ENCODE measurements at regions not wholly inside any gene's neighbourhood (a gene's known extent, or its start where the extent isn't known, plus 50 kb on each side); places are given as distances from the start of the nearest gene placed in this dataset.

- TF ChIP-seq CTCF (IDR thresholded peaks at IDR 0.05; ENCODE audit: low read depth, low read length) = peak; percentile 19
- H3K4me3 ChIP-seq (replicated peaks in 1 of 2; ENCODE audit: low read depth in 2 of 2, low read length in 2 of 2) = no peak overlapping the region
- DNase-seq (ENCODE audit: low read depth in 2 of 2) = peak in 1 of 2 donors; percentile 27
Observed at GRCh38 chr3:851098-851790, 241.6 kb upstream of the CNTN6 start.

GRCh38 chr3:852033-852432 is 240.8 kb upstream of the CNTN6 start:
- peak; percentile 7 for TF ChIP-seq CTCF (IDR thresholded peaks at IDR 0.05; ENCODE audit: low read depth, low read length)
- peak in 1 of 2 donors; percentile 21 for DNase-seq (ENCODE audit: low read depth in 2 of 2)
- H3K4me3 ChIP-seq (replicated peaks in 1 of 2; ENCODE audit: low read depth in 2 of 2, low read length in 2 of 2) = no peak overlapping the region

GRCh38 chr3:853489-853888 is 239.3 kb upstream of the CNTN6 start:
- no peak overlapping the region for H3K4me3 ChIP-seq (replicated peaks in 1 of 2; ENCODE audit: low read depth in 2 of 2, low read length in 2 of 2)
- TF ChIP-seq CTCF (IDR thresholded peaks at IDR 0.05; ENCODE audit: low read depth, low read length) = no peak
- DNase-seq (ENCODE audit: low read depth in 2 of 2) = no peak

- DNase-seq (ENCODE audit: low read depth in 2 of 2) = no peak
Observed at GRCh38 chr3:859135-859534, 233.7 kb upstream of the CNTN6 start.

GRCh38 chr3:861721-862120 is 231.1 kb upstream of the CNTN6 start:
- TF ChIP-seq CTCF (IDR thresholded peaks at IDR 0.05; ENCODE audit: low read depth, low read length) = no peak

More at GRCh38 chr3:859135-859534, 233.7 kb upstream of the CNTN6 start:
- no peak overlapping the region for H3K4me3 ChIP-seq (replicated peaks in 1 of 2; ENCODE audit: low read depth in 2 of 2, low read length in 2 of 2)
- TF ChIP-seq CTCF (IDR thresholded peaks at IDR 0.05; ENCODE audit: low read depth, low read length) = no peak

GRCh38 chr3:869269-869668 is 223.6 kb upstream of the CNTN6 start:
- DNase-seq (ENCODE audit: low read depth in 2 of 2) = no peak
- no peak overlapping the region for H3K4me3 ChIP-seq (replicated peaks in 1 of 2; ENCODE audit: low read depth in 2 of 2, low read length in 2 of 2)
- no peak for TF ChIP-seq CTCF (IDR thresholded peaks at IDR 0.05; ENCODE audit: low read depth, low read length)

More at GRCh38 chr3:861721-862120, 231.1 kb upstream of the CNTN6 start:
- H3K4me3 ChIP-seq (replicated peaks in 1 of 2; ENCODE audit: low read depth in 2 of 2, low read length in 2 of 2) = no peak overlapping the region
- DNase-seq (ENCODE audit: low read depth in 2 of 2) = no peak

GRCh38 chr3:869734-870133 is 223.1 kb upstream of the CNTN6 start:
- DNase-seq (ENCODE audit: low read depth in 2 of 2) = no peak
- no peak for TF ChIP-seq CTCF (IDR thresholded peaks at IDR 0.05; ENCODE audit: low read depth, low read length)
- no peak overlapping the region for H3K4me3 ChIP-seq (replicated peaks in 1 of 2; ENCODE audit: low read depth in 2 of 2, low read length in 2 of 2)
